ENCODE measurements at regions not wholly inside any gene's neighbourhood (a gene's known extent, or its start where the extent isn't known, plus 50 kb on each side); places are given as distances from the start of the nearest gene placed in this dataset.

GRCh38 chr16:9680019-9680655 is 502.1 kb downstream of the GRIN2A start:
- no peaks in the 10 kb centered on the region for H3K4me1 ChIP-seq
- DNase-seq (no peak), ATAC-seq (no peak)
- TF ChIP-seq, protein P1, sequence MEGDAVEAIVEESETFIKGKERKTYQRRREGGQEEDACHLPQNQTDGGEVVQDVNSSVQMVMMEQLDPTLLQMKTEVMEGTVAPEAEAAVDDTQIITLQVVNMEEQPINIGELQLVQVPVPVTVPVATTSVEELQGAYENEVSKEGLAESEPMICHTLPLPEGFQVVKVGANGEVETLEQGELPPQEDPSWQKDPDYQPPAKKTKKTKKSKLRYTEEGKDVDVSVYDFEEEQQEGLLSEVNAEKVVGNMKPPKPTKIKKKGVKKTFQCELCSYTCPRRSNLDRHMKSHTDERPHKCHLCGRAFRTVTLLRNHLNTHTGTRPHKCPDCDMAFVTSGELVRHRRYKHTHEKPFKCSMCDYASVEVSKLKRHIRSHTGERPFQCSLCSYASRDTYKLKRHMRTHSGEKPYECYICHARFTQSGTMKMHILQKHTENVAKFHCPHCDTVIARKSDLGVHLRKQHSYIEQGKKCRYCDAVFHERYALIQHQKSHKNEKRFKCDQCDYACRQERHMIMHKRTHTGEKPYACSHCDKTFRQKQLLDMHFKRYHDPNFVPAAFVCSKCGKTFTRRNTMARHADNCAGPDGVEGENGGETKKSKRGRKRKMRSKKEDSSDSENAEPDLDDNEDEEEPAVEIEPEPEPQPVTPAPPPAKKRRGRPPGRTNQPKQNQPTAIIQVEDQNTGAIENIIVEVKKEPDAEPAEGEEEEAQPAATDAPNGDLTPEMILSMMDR (IDR thresholded peaks at IDR 0.05): no peak
- H3K36me3 ChIP-seq: no peaks in the 10 kb centered on the region
- peaks cover 5% of the 10 kb centered on the region for H3K9me3 ChIP-seq
- no peak overlapping the region for H3K27ac ChIP-seq
- H3K27me3 ChIP-seq: no peaks in the 10 kb centered on the region
- H3K4me3 ChIP-seq: no peak overlapping the region
- intact Hi-C loops (cut with DNase I): no loop called here

DNA sequence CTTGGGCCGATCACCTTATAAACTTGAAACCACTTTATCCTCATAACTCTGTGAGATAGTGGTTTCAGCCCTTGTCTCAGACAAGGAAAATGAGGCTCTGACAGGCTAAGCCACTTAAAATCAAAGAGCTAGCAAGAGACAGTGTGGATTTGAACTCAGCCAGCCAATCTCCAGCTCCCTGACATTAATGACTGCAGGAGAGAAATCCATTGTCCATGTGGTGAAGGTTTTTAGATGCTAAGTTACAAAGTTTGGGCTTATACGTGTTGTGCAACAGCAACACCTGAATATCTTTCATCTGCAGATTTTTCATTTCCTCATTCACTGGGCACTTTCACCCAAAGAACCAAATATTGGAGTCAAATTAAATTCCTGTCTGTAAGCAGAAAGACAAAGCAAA is 501.3 kb downstream of the GRIN2A start:
- Histone ChIP-seq H3K9me3 (peaks cover 5% of the 10 kb centered on the region), H3K27ac (no peak overlapping the region), H3K4me3 (no peak overlapping the region), H3K36me3 (no peaks in the 10 kb centered on the region), H3K4me1 (no peaks in the 10 kb centered on the region), H3K27me3 (no peaks in the 10 kb centered on the region)
- DNase-seq (no peak), ATAC-seq (no peak)
- TF ChIP-seq, protein P1 (IDR thresholded peaks at IDR 0.05): no peak
- intact Hi-C loops (cut with DNase I): no loop called here

DNA sequence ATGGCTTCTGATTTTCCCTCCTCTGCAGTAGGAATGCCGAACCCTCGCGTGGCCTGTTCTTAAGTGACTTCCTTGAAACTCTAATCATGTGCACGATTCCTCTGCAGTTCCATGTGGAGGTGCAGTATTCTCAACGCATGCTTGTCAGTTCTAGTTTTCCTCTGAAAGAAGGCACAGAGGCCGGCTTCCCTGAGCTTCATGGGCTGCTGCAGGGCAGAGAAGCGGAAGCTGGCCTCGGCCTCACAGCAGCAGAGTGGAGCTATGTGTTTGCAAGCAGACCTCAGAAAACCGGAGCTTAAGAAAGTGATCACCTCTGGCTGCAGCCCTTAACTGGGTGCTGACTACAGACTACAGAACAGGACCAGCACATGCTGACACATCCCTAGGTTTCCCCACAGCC is 500.7 kb downstream of the GRIN2A start:
- ATAC-seq (no peak), DNase-seq (no peak)
- Histone ChIP-seq H3K4me3 (no peak overlapping the region), H3K4me1 (no peaks in the 10 kb centered on the region), H3K27me3 (no peaks in the 10 kb centered on the region), H3K27ac (no peak overlapping the region), H3K9me3 (peaks cover 5% of the 10 kb centered on the region), H3K36me3 (no peaks in the 10 kb centered on the region)
- TF ChIP-seq, protein P1 (IDR thresholded peaks at IDR 0.05): no peak
- intact Hi-C loops (cut with DNase I): no loop called here

GRCh38 chr16:9682320-9682719 is 499.9 kb downstream of the GRIN2A start:
- Histone ChIP-seq H3K36me3 (no peaks in the 10 kb centered on the region), H3K4me1 (no peaks in the 10 kb centered on the region), H3K27ac (no peak overlapping the region), H3K27me3 (no peaks in the 10 kb centered on the region), H3K4me3 (no peak overlapping the region), H3K9me3 (peaks cover 5% of the 10 kb centered on the region)
- no peak for DNase-seq
- TF ChIP-seq, protein P1 (IDR thresholded peaks at IDR 0.05): no peak
- ATAC-seq: no peak
- intact Hi-C loops (cut with DNase I): no loop called here

- no peaks in the 10 kb centered on the region for H3K36me3 ChIP-seq
- ATAC-seq (no peak), DNase-seq (no peak)
- peaks cover 5% of the 10 kb centered on the region for H3K9me3 ChIP-seq
- TF ChIP-seq, protein P1 (IDR thresholded peaks at IDR 0.05): no peak
- no peaks in the 10 kb centered on the region for H3K27me3 ChIP-seq
- no peak overlapping the region for H3K4me3 ChIP-seq
- H3K4me1 ChIP-seq: no peaks in the 10 kb centered on the region
- intact Hi-C loops (cut with DNase I): no loop called here
- H3K27ac ChIP-seq: no peak overlapping the region
Observed at GRCh38 chr16:9683677-9684076, 498.6 kb downstream of the GRIN2A start.
